ENCODE measurements at regions not wholly inside any gene's neighbourhood (a gene's known extent, or its start where the extent isn't known, plus 50 kb on each side); places are given as distances from the start of the nearest gene placed in this dataset.

- Histone ChIP-seq H3K27me3 (ENCODE audit: control insufficient read depth, insufficient read depth, low read length) (no peaks in the 10 kb centered on the region), H3K4me3 (ENCODE audit: low read length) (no peak overlapping the region), H3K4me1 (ENCODE audit: control insufficient read depth, insufficient read depth, low read length) (no peaks in the 10 kb centered on the region), H3K27ac (ENCODE audit: low read depth, low read length) (no peak overlapping the region), H3K9ac (ENCODE audit: low read length) (no peak overlapping the region), H3K36me3 (ENCODE audit: control insufficient read depth, insufficient read depth, low read length) (no peaks in the 10 kb centered on the region)
Observed at GRCh38 chr20:41818369-41818768, 200.2 kb upstream of the CHD6 start.

- Histone ChIP-seq H3K4me1 (ENCODE audit: control insufficient read depth, insufficient read depth, low read length) (no peaks in the 10 kb centered on the region), H3K9ac (ENCODE audit: low read length) (no peak overlapping the region), H3K27ac (ENCODE audit: low read depth, low read length) (no peak overlapping the region), H3K36me3 (ENCODE audit: control insufficient read depth, insufficient read depth, low read length) (no peaks in the 10 kb centered on the region), H3K4me3 (ENCODE audit: low read length) (no peak overlapping the region), H3K27me3 (ENCODE audit: control insufficient read depth, insufficient read depth, low read length) (no peaks in the 10 kb centered on the region)
Observed at GRCh38 chr20:41811456-41811855, 193.3 kb upstream of the CHD6 start.

- no peak overlapping the region for H3K4me3 ChIP-seq (ENCODE audit: low read length)
- no peaks in the 10 kb centered on the region for H3K36me3 ChIP-seq (ENCODE audit: control insufficient read depth, insufficient read depth, low read length)
- H3K9ac ChIP-seq (ENCODE audit: low read length) = no peak overlapping the region
- no peak overlapping the region for H3K27ac ChIP-seq (ENCODE audit: low read depth, low read length)
- no peaks in the 10 kb centered on the region for H3K4me1 ChIP-seq (ENCODE audit: control insufficient read depth, insufficient read depth, low read length)
- peaks cover 3% of the 10 kb centered on the region for H3K27me3 ChIP-seq (ENCODE audit: control insufficient read depth, insufficient read depth, low read length)
Observed at GRCh38 chr20:41800040-41800439, 181.9 kb upstream of the CHD6 start.

GRCh38 chr20:41798930-41799502, 180.8 kb upstream of the CHD6 start:
- Histone ChIP-seq H3K27ac (ENCODE audit: low read depth, low read length) (no peak overlapping the region), H3K4me1 (ENCODE audit: control insufficient read depth, insufficient read depth, low read length) (no peaks in the 10 kb centered on the region), H3K9ac (ENCODE audit: low read length) (no peak overlapping the region)

GRCh38 chr20:41786158-41786557, 168.0 kb upstream of the CHD6 start:
- H3K4me3 ChIP-seq (ENCODE audit: low read length) = no peak overlapping the region
- H3K36me3 ChIP-seq (ENCODE audit: control insufficient read depth, insufficient read depth, low read length) = no peaks in the 10 kb centered on the region
- no peak overlapping the region for H3K27ac ChIP-seq (ENCODE audit: low read depth, low read length)
- H3K9ac ChIP-seq (ENCODE audit: low read length) = no peak overlapping the region
- no peaks in the 10 kb centered on the region for H3K4me1 ChIP-seq (ENCODE audit: control insufficient read depth, insufficient read depth, low read length)
- no peaks in the 10 kb centered on the region for H3K27me3 ChIP-seq (ENCODE audit: control insufficient read depth, insufficient read depth, low read length)

More at GRCh38 chr20:41798930-41799502, 180.8 kb upstream of the CHD6 start:
- Histone ChIP-seq H3K36me3 (ENCODE audit: control insufficient read depth, insufficient read depth, low read length) (no peaks in the 10 kb centered on the region), H3K4me3 (ENCODE audit: low read length) (no peak overlapping the region), H3K27me3 (ENCODE audit: control insufficient read depth, insufficient read depth, low read length) (peaks cover 3% of the 10 kb centered on the region)

- H3K9ac ChIP-seq (ENCODE audit: low read length) = no peak overlapping the region
- H3K36me3 ChIP-seq (ENCODE audit: control insufficient read depth, insufficient read depth, low read length) = no peaks in the 10 kb centered on the region
- H3K4me1 ChIP-seq (ENCODE audit: control insufficient read depth, insufficient read depth, low read length) = no peaks in the 10 kb centered on the region
- no peaks in the 10 kb centered on the region for H3K27me3 ChIP-seq (ENCODE audit: control insufficient read depth, insufficient read depth, low read length)
- no peak overlapping the region for H3K27ac ChIP-seq (ENCODE audit: low read depth, low read length)
- no peak overlapping the region for H3K4me3 ChIP-seq (ENCODE audit: low read length)
Observed at GRCh38 chr20:41784209-41784958, 166.2 kb upstream of the CHD6 start.

GRCh38 chr20:41783423-41784208, 165.4 kb upstream of the CHD6 start:
- H3K9ac ChIP-seq (ENCODE audit: low read length) = no peak overlapping the region
- no peaks in the 10 kb centered on the region for H3K36me3 ChIP-seq (ENCODE audit: control insufficient read depth, insufficient read depth, low read length)
- no peak overlapping the region for H3K27ac ChIP-seq (ENCODE audit: low read depth, low read length)
- no peaks in the 10 kb centered on the region for H3K4me1 ChIP-seq (ENCODE audit: control insufficient read depth, insufficient read depth, low read length)
- no peaks in the 10 kb centered on the region for H3K27me3 ChIP-seq (ENCODE audit: control insufficient read depth, insufficient read depth, low read length)
- H3K4me3 ChIP-seq (ENCODE audit: low read length) = no peak overlapping the region

GRCh38 chr20:41782730-41783406, 164.7 kb upstream of the CHD6 start:
- Histone ChIP-seq H3K36me3 (ENCODE audit: control insufficient read depth, insufficient read depth, low read length) (no peaks in the 10 kb centered on the region), H3K9ac (ENCODE audit: low read length) (no peak overlapping the region), H3K4me1 (ENCODE audit: control insufficient read depth, insufficient read depth, low read length) (no peaks in the 10 kb centered on the region), H3K27ac (ENCODE audit: low read depth, low read length) (no peak overlapping the region), H3K4me3 (ENCODE audit: low read length) (no peak overlapping the region), H3K27me3 (ENCODE audit: control insufficient read depth, insufficient read depth, low read length) (no peaks in the 10 kb centered on the region)

- Histone ChIP-seq H3K27ac (ENCODE audit: low read depth, low read length) (no peak overlapping the region), H3K4me1 (ENCODE audit: control insufficient read depth, insufficient read depth, low read length) (no peaks in the 10 kb centered on the region), H3K36me3 (ENCODE audit: control insufficient read depth, insufficient read depth, low read length) (no peaks in the 10 kb centered on the region), H3K4me3 (ENCODE audit: low read length) (no peak overlapping the region), H3K27me3 (ENCODE audit: control insufficient read depth, insufficient read depth, low read length) (no peaks in the 10 kb centered on the region), H3K9ac (ENCODE audit: low read length) (no peak overlapping the region)
Observed at GRCh38 chr20:41782255-41782654, 164.1 kb upstream of the CHD6 start.

GRCh38 chr20:41776421-41776820, 158.2 kb upstream of the CHD6 start:
- no peak overlapping the region for H3K4me3 ChIP-seq (ENCODE audit: low read length)
- no peaks in the 10 kb centered on the region for H3K27me3 ChIP-seq (ENCODE audit: control insufficient read depth, insufficient read depth, low read length)
- no peaks in the 10 kb centered on the region for H3K36me3 ChIP-seq (ENCODE audit: control insufficient read depth, insufficient read depth, low read length)
- no peak overlapping the region for H3K9ac ChIP-seq (ENCODE audit: low read length)
- no peaks in the 10 kb centered on the region for H3K4me1 ChIP-seq (ENCODE audit: control insufficient read depth, insufficient read depth, low read length)
- H3K27ac ChIP-seq (ENCODE audit: low read depth, low read length) = no peak overlapping the region

GRCh38 chr20:41774291-41774690, 156.1 kb upstream of the CHD6 start:
- H3K27ac ChIP-seq (ENCODE audit: low read depth, low read length) = no peak overlapping the region
- no peak overlapping the region for H3K9ac ChIP-seq (ENCODE audit: low read length)
- H3K27me3 ChIP-seq (ENCODE audit: control insufficient read depth, insufficient read depth, low read length) = no peaks in the 10 kb centered on the region
- no peaks in the 10 kb centered on the region for H3K4me1 ChIP-seq (ENCODE audit: control insufficient read depth, insufficient read depth, low read length)
- H3K4me3 ChIP-seq (ENCODE audit: low read length) = no peak overlapping the region
- no peaks in the 10 kb centered on the region for H3K36me3 ChIP-seq (ENCODE audit: control insufficient read depth, insufficient read depth, low read length)

- H3K27ac ChIP-seq (ENCODE audit: low read depth, low read length) = no peak overlapping the region
- H3K4me3 ChIP-seq (ENCODE audit: low read length) = no peak overlapping the region
- H3K27me3 ChIP-seq (ENCODE audit: control insufficient read depth, insufficient read depth, low read length) = no peaks in the 10 kb centered on the region
- no peaks in the 10 kb centered on the region for H3K36me3 ChIP-seq (ENCODE audit: control insufficient read depth, insufficient read depth, low read length)
- no peaks in the 10 kb centered on the region for H3K4me1 ChIP-seq (ENCODE audit: control insufficient read depth, insufficient read depth, low read length)
- no peak overlapping the region for H3K9ac ChIP-seq (ENCODE audit: low read length)
Observed at GRCh38 chr20:41770965-41771364, 152.8 kb upstream of the CHD6 start.
